ENCODE measurements at regions not wholly inside any gene's neighbourhood (a gene's known extent, or its start where the extent isn't known, plus 50 kb on each side); places are given as distances from the start of the nearest gene placed in this dataset.

GRCh38 chr3:44033123-44033522 is 208.6 kb upstream of the TOPAZ1 start:
- Histone ChIP-seq H3K4me3 (ENCODE audit: low read depth, low read length) (no peak overlapping the region), H3K27ac (ENCODE audit: low read depth, low read length) (no peak overlapping the region), H3K27me3 (ENCODE audit: control insufficient read depth, insufficient read depth, low read length) (no peaks in the 10 kb centered on the region), H3K9me3 (ENCODE audit: control insufficient read depth, insufficient read depth, low read length) (no peaks in the 10 kb centered on the region)
- ChIA-PET CTCF (no interaction called here), POLR2A (no interaction called here)
- DNase-seq (ENCODE audit: low read depth, low spot score), result no peak
- no peak for TF ChIP-seq CTCF (IDR thresholded peaks at IDR 0.05; ENCODE audit: low read depth, low read length)

- ChIA-PET POLR2A (no interaction called here), CTCF (no interaction called here)
- no peaks in the 10 kb centered on the region for H3K9me3 ChIP-seq (ENCODE audit: control insufficient read depth, insufficient read depth, low read length)
- H3K27me3 ChIP-seq (ENCODE audit: control insufficient read depth, insufficient read depth, low read length), result no peaks in the 10 kb centered on the region
- no peak overlapping the region for H3K4me3 ChIP-seq (ENCODE audit: low read depth, low read length)
- no peak for TF ChIP-seq CTCF (IDR thresholded peaks at IDR 0.05; ENCODE audit: low read depth, low read length)
- H3K27ac ChIP-seq (ENCODE audit: low read depth, low read length), result no peak overlapping the region
- DNase-seq (ENCODE audit: low read depth, low spot score), result no peak
Observed at GRCh38 chr3:44036850-44037249, 204.8 kb upstream of the TOPAZ1 start.

GRCh38 chr3:44039006-44039405 is 202.7 kb upstream of the TOPAZ1 start:
- POLR2A ChIA-PET, result no interaction called here
- Histone ChIP-seq H3K27me3 (ENCODE audit: control insufficient read depth, insufficient read depth, low read length) (peaks cover 5% of the 10 kb centered on the region), H3K27ac (ENCODE audit: low read depth, low read length) (no peak overlapping the region), H3K9me3 (ENCODE audit: control insufficient read depth, insufficient read depth, low read length) (no peaks in the 10 kb centered on the region), H3K4me3 (ENCODE audit: low read depth, low read length) (no peak overlapping the region)
- no peak for TF ChIP-seq CTCF (IDR thresholded peaks at IDR 0.05; ENCODE audit: low read depth, low read length)
- CTCF ChIA-PET, result no interaction called here
- DNase-seq (ENCODE audit: low read depth, low spot score), result no peak

- TF ChIP-seq CTCF (IDR thresholded peaks at IDR 0.05; ENCODE audit: low read depth, low read length), result no peak
- H3K9me3 ChIP-seq (ENCODE audit: control insufficient read depth, insufficient read depth, low read length), result no peaks in the 10 kb centered on the region
- ChIA-PET POLR2A (no interaction called here), CTCF (no interaction called here)
- DNase-seq (ENCODE audit: low read depth, low spot score), result no peak
- peaks cover 5% of the 10 kb centered on the region for H3K27me3 ChIP-seq (ENCODE audit: control insufficient read depth, insufficient read depth, low read length)
- no peak overlapping the region for H3K27ac ChIP-seq (ENCODE audit: low read depth, low read length)
- no peak overlapping the region for H3K4me3 ChIP-seq (ENCODE audit: low read depth, low read length)
Observed at GRCh38 chr3:44041726-44042125, 200.0 kb upstream of the TOPAZ1 start.

GRCh38 chr3:44042772-44043171 is 198.9 kb upstream of the TOPAZ1 start:
- no peak for DNase-seq (ENCODE audit: low read depth, low spot score)
- no peak for TF ChIP-seq CTCF (IDR thresholded peaks at IDR 0.05; ENCODE audit: low read depth, low read length)
- POLR2A ChIA-PET, result no interaction called here
- H3K27me3 ChIP-seq (ENCODE audit: control insufficient read depth, insufficient read depth, low read length), result peaks cover 7% of the 10 kb centered on the region
- no peaks in the 10 kb centered on the region for H3K9me3 ChIP-seq (ENCODE audit: control insufficient read depth, insufficient read depth, low read length)
- no peak overlapping the region for H3K27ac ChIP-seq (ENCODE audit: low read depth, low read length)
- CTCF ChIA-PET, result no interaction called here
- H3K4me3 ChIP-seq (ENCODE audit: low read depth, low read length), result no peak overlapping the region

Measured in AG04450 (cell line).